Ovary (tissue), 3 donors: ENCODE measurements at regions not wholly inside any gene's neighbourhood (a gene's known extent, or its start where the extent isn't known, plus 50 kb on each side); places are given as distances from the start of the nearest gene placed in this dataset.

Source experiments
- EP300 ChIP-seq: sonication (generic); formaldehyde crosslinking; IDR thresholded peaks from one replicate; pipeline ENCODE4 v1.6.1; 2017; ENCODE audit warnings: antibody characterized with exemption
- POLR2A ChIP-seq: fragments of 450-650 bp; IDR thresholded peaks from one replicate; pipeline ENCODE4 v1.6.1; 2017; ENCODE audit warnings: antibody characterized with exemption, mild to moderate bottlenecking, moderate library complexity
- TF ChIP-seq, protein P1 (sequence below), 3 donors: fragments of 450-650 bp in 2 of 3; fragments of 200-600 bp in 1 of 3; IDR thresholded peaks; one replicate each; pipeline versions ENCODE4 v1.5.1 to v1.8.0; 2016 to 2022; ENCODE audit warnings: antibody characterized with exemption in 3 of 3, mild to moderate bottlenecking in 1 of 3
- donor health status: DM: no; HTN: no; CAD: no.

DNA sequence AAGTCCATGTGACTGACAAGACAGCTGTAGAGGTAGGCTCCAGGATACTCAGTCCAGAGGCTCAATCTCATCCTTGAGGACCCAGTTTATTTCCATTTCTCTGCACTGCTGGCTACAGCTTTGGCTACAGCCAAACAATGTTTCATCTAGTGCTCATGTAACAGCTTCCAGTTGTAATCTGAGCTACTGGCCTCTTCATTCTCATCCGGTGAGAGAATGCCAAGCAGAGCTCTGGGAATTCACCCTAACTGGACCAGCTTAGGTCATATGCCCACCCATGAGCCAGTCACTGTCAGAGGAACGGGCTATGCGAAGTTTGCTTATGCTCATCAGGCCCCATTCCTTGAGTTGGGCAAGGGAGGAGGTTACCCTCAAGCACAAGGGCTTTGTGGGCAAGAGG lies 192.9 kb downstream of the EVX1 start:
- TF ChIP-seq, protein P1, sequence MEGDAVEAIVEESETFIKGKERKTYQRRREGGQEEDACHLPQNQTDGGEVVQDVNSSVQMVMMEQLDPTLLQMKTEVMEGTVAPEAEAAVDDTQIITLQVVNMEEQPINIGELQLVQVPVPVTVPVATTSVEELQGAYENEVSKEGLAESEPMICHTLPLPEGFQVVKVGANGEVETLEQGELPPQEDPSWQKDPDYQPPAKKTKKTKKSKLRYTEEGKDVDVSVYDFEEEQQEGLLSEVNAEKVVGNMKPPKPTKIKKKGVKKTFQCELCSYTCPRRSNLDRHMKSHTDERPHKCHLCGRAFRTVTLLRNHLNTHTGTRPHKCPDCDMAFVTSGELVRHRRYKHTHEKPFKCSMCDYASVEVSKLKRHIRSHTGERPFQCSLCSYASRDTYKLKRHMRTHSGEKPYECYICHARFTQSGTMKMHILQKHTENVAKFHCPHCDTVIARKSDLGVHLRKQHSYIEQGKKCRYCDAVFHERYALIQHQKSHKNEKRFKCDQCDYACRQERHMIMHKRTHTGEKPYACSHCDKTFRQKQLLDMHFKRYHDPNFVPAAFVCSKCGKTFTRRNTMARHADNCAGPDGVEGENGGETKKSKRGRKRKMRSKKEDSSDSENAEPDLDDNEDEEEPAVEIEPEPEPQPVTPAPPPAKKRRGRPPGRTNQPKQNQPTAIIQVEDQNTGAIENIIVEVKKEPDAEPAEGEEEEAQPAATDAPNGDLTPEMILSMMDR (IDR thresholded peaks at IDR 0.05), result no peak
- TF ChIP-seq EP300, result no peak
- TF ChIP-seq POLR2A, result no peak
